ENCODE measurements at regions not wholly inside any gene's neighbourhood (a gene's known extent, or its start where the extent isn't known, plus 50 kb on each side); places are given as distances from the start of the nearest gene placed in this dataset.
"Not testable (repeated sequence)": the region's sequence is repeated elsewhere in the genome, so short reads cannot be mapped to it uniquely, and the experiment has no call there.

- H3K18ac ChIP-seq (ENCODE audit: low read depth, low read length); H4K91ac ChIP-seq (ENCODE audit: insufficient read depth, low read depth, low read length); H3K14ac ChIP-seq (replicated peaks; ENCODE audit: low read depth, low read length); H3K4ac ChIP-seq (ENCODE audit: low read depth, low read length); H4K20me1 ChIP-seq (ENCODE audit: insufficient read depth, low read length); H2AK9ac ChIP-seq (replicated peaks; ENCODE audit: low read depth, low read length, poor library complexity); H3K36me3 ChIP-seq (ENCODE audit: control insufficient read depth, insufficient read depth, low read length); H3K4me3 ChIP-seq (ENCODE audit: insufficient read depth, low read depth, low read length); H3K4me2 ChIP-seq (ENCODE audit: low read depth, low read length); intact Hi-C loops (cut with micrococcal nuclease); H2BK120ac ChIP-seq (ENCODE audit: low read depth, low read length); H2BK15ac ChIP-seq (ENCODE audit: low read depth, low read length); H2BK20ac ChIP-seq (ENCODE audit: low read depth, low read length); dilution Hi-C loops (cut with HindIII; ENCODE audit: low sequenced_read_pairs, unreplicated experiment); H2BK5ac ChIP-seq (ENCODE audit: low read depth, low read length, poor library complexity, severe bottlenecking); BruUV-seq (replicated peaks); H3K9me1 ChIP-seq (ENCODE audit: insufficient read depth, low read length); H3K79me1 ChIP-seq (ENCODE audit: low read depth in 1 of 2, low read length in 2 of 2); H3K4me1 ChIP-seq (ENCODE audit: control insufficient read depth, insufficient read depth, low read length); H3K27me3 ChIP-seq (ENCODE audit: control insufficient read depth, insufficient read depth, low read length); H3K9ac ChIP-seq (ENCODE audit: low read depth, low read length); ATAC-seq (ENCODE audit: low read depth); H3K56ac ChIP-seq (ENCODE audit: extremely low read depth, insufficient read depth, low read length); H2AFZ ChIP-seq (replicated peaks; ENCODE audit: low read length, poor library complexity); DNase-seq; POLR2A ChIA-PET (ENCODE audit: unreplicated experiment); H3K27ac ChIP-seq (ENCODE audit: insufficient read depth, low read length); H4K5ac ChIP-seq (ENCODE audit: low read depth, low read length); in situ Hi-C loops (cut with MboI; ENCODE audit: low sequenced_read_pairs); H3K23ac ChIP-seq (ENCODE audit: low read depth, low read length); H2AK5ac ChIP-seq (ENCODE audit: low read depth, low read length); CTCF ChIA-PET; H4K8ac ChIP-seq (ENCODE audit: low read depth in 2 of 2, low read length in 2 of 2): not testable (repeated sequence)
- H3K9me3 ChIP-seq (ENCODE audit: control insufficient read depth, insufficient read depth, low read length), result peaks cover 34% of the 10 kb centered on the region
- no CpG with 5 or more reads among the region's 1 CpG for WGBS, 2 experiments (ENCODE audit: extremely low coverage in 2 of 2, insufficient read length in 1 of 2)
These were observed 169.4 kb upstream of the SFSWAP start for GRCh38 chr12:131541512-131541911.

Data from IMR-90 (cell line).